ENCODE measurements at regions not wholly inside any gene's neighbourhood (a gene's known extent, or its start where the extent isn't known, plus 50 kb on each side); places are given as distances from the start of the nearest gene placed in this dataset.

- Histone ChIP-seq H3K9ac (ENCODE audit: low read depth, low read length) (no peak overlapping the region), H4K20me1 (ENCODE audit: insufficient read depth, low read length) (no peaks in the 10 kb centered on the region), H2BK120ac (ENCODE audit: low read depth, low read length) (no peak overlapping the region), H2AK5ac (ENCODE audit: low read depth, low read length) (no peak overlapping the region), H3K56ac (ENCODE audit: extremely low read depth, insufficient read depth, low read length) (no peak overlapping the region), H3K4ac (ENCODE audit: low read depth, low read length) (no peak overlapping the region), H3K36me3 (ENCODE audit: control insufficient read depth, insufficient read depth, low read length) (no peaks in the 10 kb centered on the region), H2BK20ac (ENCODE audit: low read depth, low read length) (no peak overlapping the region), H3K27me3 (ENCODE audit: control insufficient read depth, insufficient read depth, low read length) (no peaks in the 10 kb centered on the region), H3K4me1 (ENCODE audit: control insufficient read depth, insufficient read depth, low read length) (no peaks in the 10 kb centered on the region), H2AK9ac (replicated peaks; ENCODE audit: low read depth, low read length, poor library complexity) (no peak overlapping the region), H3K23ac (ENCODE audit: low read depth, low read length) (no peak overlapping the region), H2BK15ac (ENCODE audit: low read depth, low read length) (no peak overlapping the region), H3K27ac (ENCODE audit: insufficient read depth, low read length) (no peak overlapping the region), H3K9me3 (ENCODE audit: control insufficient read depth, insufficient read depth, low read length) (0 out of 2 replicates have a peak, but pooled peaks cover 4% of the 10 kb centered on the region), H3K14ac (replicated peaks; ENCODE audit: low read depth, low read length) (no peak overlapping the region), H4K91ac (ENCODE audit: insufficient read depth, low read depth, low read length) (no peak overlapping the region), H3K9me1 (ENCODE audit: insufficient read depth, low read length) (no peaks in the 10 kb centered on the region), H2AFZ (replicated peaks; ENCODE audit: low read length, poor library complexity) (no peak overlapping the region), H4K5ac (ENCODE audit: low read depth, low read length) (no peak overlapping the region), H3K79me1 (ENCODE audit: low read depth in 1 of 2, low read length in 2 of 2) (no peaks in the 10 kb centered on the region), H3K4me2 (ENCODE audit: low read depth, low read length) (no peak overlapping the region), H3K4me3 (ENCODE audit: insufficient read depth, low read depth, low read length) (no peak overlapping the region), H4K8ac (ENCODE audit: low read depth in 2 of 2, low read length in 2 of 2) (no peak overlapping the region), H2BK5ac (ENCODE audit: low read depth, low read length, poor library complexity, severe bottlenecking) (no peak overlapping the region), H3K18ac (ENCODE audit: low read depth, low read length) (no peak overlapping the region)
- intact Hi-C loops (cut with micrococcal nuclease) (no loop called here), in situ Hi-C loops (cut with MboI; ENCODE audit: low sequenced_read_pairs) (no loop called here), dilution Hi-C loops (cut with HindIII; ENCODE audit: low sequenced_read_pairs, unreplicated experiment) (no loop called here)
- ChIA-PET POLR2A (ENCODE audit: unreplicated experiment) (no interaction called here), CTCF (no interaction called here)
- DNase-seq (no peak), ATAC-seq (ENCODE audit: low read depth) (no peak)
- no TSS peak for BruUV-seq (replicated peaks)
- TF ChIP-seq RFX5 (IDR thresholded peaks at IDR 0.05; ENCODE audit: low read depth, low read length) (no peak), FOS (IDR thresholded peaks at IDR 0.05; ENCODE audit: low read depth, low read length) (no peak), MAFK (IDR thresholded peaks at IDR 0.05; ENCODE audit: low read depth, low read length) (no peak), RCOR1 (IDR thresholded peaks at IDR 0.05; ENCODE audit: insufficient replicate concordance, low read length) (no peak), MXI1 (IDR thresholded peaks at IDR 0.05; ENCODE audit: borderline replicate concordance, low read depth, low read length) (no peak), CHD1 (IDR thresholded peaks at IDR 0.05; ENCODE audit: low read depth, low read length) (no peak), USF2 (IDR thresholded peaks at IDR 0.05; ENCODE audit: low read depth, low read length) (no peak)
Observed at GRCh38 chr18:60861575-60861974, 471.7 kb upstream of the CDH20 start.

Data from IMR-90 (cell line).